Osteocyte (in vitro differentiated cells): ENCODE measurements at regions not wholly inside any gene's neighbourhood (a gene's known extent, or its start where the extent isn't known, plus 50 kb on each side); places are given as distances from the start of the nearest gene placed in this dataset.
"Not testable (repeated sequence)": the region's sequence is repeated elsewhere in the genome, so short reads cannot be mapped to it uniquely, and the experiment has no call there.

Source experiments
- DNase-seq: peaks from one replicate; pipeline ENCODE4 v3.0.0; 2021; ENCODE audit warnings: mixed read lengths; ENCODE audit not compliant: unreplicated experiment; ENCODE audit errors: extremely low spot score
- H3K27ac Mint-ChIP-seq: one replicate; pipeline ENCODE4 v1.8.0; 2021; ENCODE audit warnings: mild to moderate bottlenecking, mixed read lengths; ENCODE audit not compliant: unreplicated experiment
- H3K27me3 Mint-ChIP-seq: one replicate; pipeline ENCODE4 v1.8.0; 2021; ENCODE audit warnings: mixed read lengths; ENCODE audit not compliant: unreplicated experiment
- H3K36me3 Mint-ChIP-seq: one replicate; pipeline ENCODE4 v1.8.0; 2021; ENCODE audit warnings: mixed read lengths; ENCODE audit not compliant: unreplicated experiment
- H3K4me1 Mint-ChIP-seq: one replicate; pipeline ENCODE4 v1.8.0; 2021; ENCODE audit warnings: mixed read lengths; ENCODE audit not compliant: unreplicated experiment
- H3K4me3 Mint-ChIP-seq: one replicate; pipeline ENCODE4 v1.8.0; 2021; ENCODE audit warnings: mild to moderate bottlenecking, moderate library complexity, mixed read lengths; ENCODE audit not compliant: unreplicated experiment
- H3K9me3 Mint-ChIP-seq: one replicate; pipeline ENCODE4 v1.8.0; 2021; ENCODE audit warnings: mixed read lengths; ENCODE audit not compliant: unreplicated experiment
- TF ChIP-seq, protein P1 (sequence below): fragments of 200-600 bp; sonication (generic); IDR thresholded peaks from 2 replicates; pipeline ENCODE4 v1.5.0; 2021; ENCODE audit warnings: antibody characterized with exemption, mild to moderate bottlenecking, moderate library complexity

DNA sequence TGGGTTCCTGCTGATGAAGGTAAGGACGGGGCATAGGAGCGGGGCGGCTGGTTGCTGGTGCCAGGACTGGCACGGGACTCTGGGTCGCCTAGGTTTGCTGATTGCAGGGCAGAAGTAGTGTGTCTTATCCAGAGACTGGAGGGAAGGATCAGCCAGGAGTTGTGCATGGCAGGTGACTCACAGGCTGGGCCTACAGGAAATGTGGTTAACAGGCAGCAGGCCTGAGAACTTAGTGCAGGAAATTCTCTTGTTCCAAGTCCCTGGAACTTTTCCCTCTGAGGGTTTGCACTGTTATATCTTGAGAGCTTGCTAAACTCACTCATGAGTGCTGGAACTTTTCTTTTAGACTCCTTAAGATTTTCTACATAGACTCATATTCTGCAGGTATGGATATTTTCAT is 95.1 kb downstream of the ANXA2R start:
- TF ChIP-seq, protein P1, sequence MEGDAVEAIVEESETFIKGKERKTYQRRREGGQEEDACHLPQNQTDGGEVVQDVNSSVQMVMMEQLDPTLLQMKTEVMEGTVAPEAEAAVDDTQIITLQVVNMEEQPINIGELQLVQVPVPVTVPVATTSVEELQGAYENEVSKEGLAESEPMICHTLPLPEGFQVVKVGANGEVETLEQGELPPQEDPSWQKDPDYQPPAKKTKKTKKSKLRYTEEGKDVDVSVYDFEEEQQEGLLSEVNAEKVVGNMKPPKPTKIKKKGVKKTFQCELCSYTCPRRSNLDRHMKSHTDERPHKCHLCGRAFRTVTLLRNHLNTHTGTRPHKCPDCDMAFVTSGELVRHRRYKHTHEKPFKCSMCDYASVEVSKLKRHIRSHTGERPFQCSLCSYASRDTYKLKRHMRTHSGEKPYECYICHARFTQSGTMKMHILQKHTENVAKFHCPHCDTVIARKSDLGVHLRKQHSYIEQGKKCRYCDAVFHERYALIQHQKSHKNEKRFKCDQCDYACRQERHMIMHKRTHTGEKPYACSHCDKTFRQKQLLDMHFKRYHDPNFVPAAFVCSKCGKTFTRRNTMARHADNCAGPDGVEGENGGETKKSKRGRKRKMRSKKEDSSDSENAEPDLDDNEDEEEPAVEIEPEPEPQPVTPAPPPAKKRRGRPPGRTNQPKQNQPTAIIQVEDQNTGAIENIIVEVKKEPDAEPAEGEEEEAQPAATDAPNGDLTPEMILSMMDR = no peak
- H3K4me3 Mint-ChIP-seq = no peak overlapping the region
- H3K36me3 Mint-ChIP-seq = peaks cover 2% of the 10 kb centered on the region
- no peaks in the 10 kb centered on the region for H3K9me3 Mint-ChIP-seq
- DNase-seq = no peak
- peaks cover 23% of the 10 kb centered on the region for H3K4me1 Mint-ChIP-seq
- H3K27me3 Mint-ChIP-seq = no peaks in the 10 kb centered on the region
- peak overlapping the region; percentile 57 for H3K27ac Mint-ChIP-seq

DNA sequence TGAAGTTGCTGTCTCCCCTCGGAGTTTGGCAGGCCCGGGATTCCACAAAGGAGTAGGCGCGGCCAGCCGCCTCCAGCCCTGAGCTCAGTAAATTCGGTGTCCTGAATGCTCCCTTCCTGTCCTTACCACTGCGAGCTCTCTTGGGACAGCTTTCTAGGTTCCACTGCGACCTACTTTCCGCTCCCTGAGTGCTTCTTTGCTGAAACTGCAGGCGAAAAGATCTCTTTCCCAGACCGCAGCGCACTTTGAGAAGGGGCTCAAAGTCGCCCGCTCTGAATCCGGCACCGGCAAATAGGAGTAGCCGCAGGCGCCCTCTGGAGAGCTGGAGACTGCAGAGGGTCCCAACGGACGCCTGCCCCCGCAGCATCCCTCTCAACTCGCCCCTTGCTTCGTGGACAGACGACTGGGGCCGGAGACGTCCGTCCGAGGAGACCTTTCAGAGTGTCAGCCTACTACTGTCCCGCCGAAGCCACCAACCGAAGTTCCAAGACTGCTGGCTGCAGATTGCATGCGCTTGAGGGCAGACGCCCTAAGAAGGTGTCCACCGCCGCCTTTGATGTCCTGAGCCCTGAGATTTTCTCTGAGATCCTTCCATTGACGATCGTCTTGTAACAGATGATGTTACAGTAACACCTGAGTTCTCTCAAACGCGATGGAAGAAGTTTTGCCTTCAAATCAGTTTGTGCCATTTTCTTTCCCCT is 96.0 kb downstream of the ANXA2R start:
- TF ChIP-seq, protein P1 = no peak
- no peak overlapping the region for H3K4me3 Mint-ChIP-seq
- no peak for DNase-seq
- H3K27me3 Mint-ChIP-seq = no peaks in the 10 kb centered on the region
- no peak overlapping the region for H3K27ac Mint-ChIP-seq
- peaks cover 1% of the 10 kb centered on the region for H3K36me3 Mint-ChIP-seq
- peaks cover 19% of the 10 kb centered on the region for H3K4me1 Mint-ChIP-seq
- no peaks in the 10 kb centered on the region for H3K9me3 Mint-ChIP-seq

DNA sequence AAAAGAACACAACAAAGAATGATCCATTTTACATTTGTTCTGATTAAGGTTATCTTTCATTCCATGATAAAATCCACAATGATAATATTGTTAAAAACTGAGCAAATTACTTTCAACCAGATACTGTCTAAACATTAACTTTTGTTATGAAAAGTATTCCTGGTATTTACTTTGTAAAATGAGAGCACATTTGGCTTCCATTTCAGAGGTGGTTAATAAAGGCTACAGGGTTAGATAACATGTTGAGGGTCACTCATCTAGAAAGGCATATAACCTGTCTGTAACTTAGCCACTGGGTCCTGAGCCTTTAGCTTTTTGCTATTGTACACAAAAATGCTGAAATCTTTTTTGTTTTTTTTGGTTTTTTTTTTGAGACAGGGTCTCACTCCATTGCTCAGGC is 99.3 kb downstream of the ANXA2R start:
- Mint-ChIP-seq H3K36me3 (no peaks in the 10 kb centered on the region), H3K4me3 (no peak overlapping the region), H3K27ac (no peak overlapping the region), H3K9me3 (no peaks in the 10 kb centered on the region), H3K4me1 (peaks cover 11% of the 10 kb centered on the region), H3K27me3 (no peaks in the 10 kb centered on the region)
- DNase-seq = no peak
- TF ChIP-seq, protein P1 = no peak

DNA sequence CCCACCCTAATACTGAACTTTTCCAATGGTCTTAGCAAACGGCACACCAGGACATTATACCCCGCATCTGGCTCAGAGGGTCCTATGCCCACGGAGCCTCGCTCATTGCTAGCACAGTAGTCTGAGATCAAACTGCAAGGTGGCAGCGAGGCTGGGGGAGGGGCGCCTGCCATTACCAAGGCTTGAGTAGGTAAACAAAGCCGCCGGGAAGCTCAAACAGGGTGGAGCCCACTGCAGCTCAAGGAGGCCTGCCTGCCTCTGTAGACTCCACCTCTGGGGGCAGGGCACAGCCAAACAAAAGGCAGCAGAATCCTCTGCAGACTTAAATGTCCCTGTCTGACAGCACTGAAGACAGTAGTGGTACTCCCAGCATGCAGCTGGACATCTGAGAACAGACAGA is 108.1 kb downstream of the ANXA2R start:
- Mint-ChIP-seq H3K9me3 (peaks cover 24% of the 10 kb centered on the region), H3K27me3 (peaks cover 20% of the 10 kb centered on the region)
- not testable (repeated sequence) for H3K4me3 Mint-ChIP-seq, H3K36me3 Mint-ChIP-seq, H3K27ac Mint-ChIP-seq, H3K4me1 Mint-ChIP-seq, DNase-seq

DNA sequence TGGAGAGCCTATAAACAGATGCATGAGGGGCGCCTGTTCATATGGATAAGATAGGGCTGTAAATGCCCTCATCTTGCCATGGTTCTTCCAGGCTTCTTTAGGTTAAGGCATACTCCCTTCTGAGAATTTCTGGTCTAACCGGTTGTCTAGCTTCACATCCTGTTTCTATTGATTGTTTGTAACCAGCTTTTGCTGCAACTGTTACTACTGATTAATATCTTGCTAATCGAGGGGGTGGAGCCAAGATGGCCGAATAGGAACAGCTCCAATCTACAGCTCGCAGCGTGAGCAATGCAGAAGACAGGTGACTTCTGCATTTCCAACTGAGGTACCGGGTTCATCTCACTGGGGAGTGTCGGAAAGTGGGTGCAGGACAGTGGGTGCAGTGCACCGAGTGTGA is 108.7 kb downstream of the ANXA2R start:
- not testable (repeated sequence) for H3K4me3 Mint-ChIP-seq
- H3K9me3 Mint-ChIP-seq = peaks cover 24% of the 10 kb centered on the region

DNA sequence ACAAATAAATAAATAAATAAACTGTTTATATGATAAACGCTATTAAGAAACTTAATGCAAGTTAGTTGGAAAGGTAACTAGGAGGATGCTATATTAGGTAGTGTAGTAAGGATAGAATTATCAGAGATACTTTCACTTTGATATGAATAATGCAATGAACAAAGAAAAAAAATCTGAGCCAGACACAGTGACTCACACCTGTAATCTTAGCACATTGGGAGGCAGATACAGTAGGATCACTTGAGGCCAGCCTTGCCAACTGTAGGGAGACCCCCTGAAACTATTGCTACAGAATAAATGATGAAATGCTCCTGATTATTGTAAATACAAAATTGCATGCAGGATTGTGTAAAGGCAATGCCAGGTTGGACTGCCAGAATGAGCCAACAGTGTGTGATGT is 109.2 kb downstream of the ANXA2R start:
- H3K36me3 Mint-ChIP-seq = no peaks in the 10 kb centered on the region
- peaks cover 20% of the 10 kb centered on the region for H3K27me3 Mint-ChIP-seq
- H3K27ac Mint-ChIP-seq = no peak overlapping the region
- peaks cover 24% of the 10 kb centered on the region for H3K9me3 Mint-ChIP-seq
- TF ChIP-seq, protein P1 = no peak
- H3K4me3 Mint-ChIP-seq = no peak overlapping the region
- H3K4me1 Mint-ChIP-seq = no peaks in the 10 kb centered on the region
- no peak for DNase-seq

More for the DNA sequence above, 108.7 kb downstream of the ANXA2R start:
- H3K27ac Mint-ChIP-seq, H3K36me3 Mint-ChIP-seq, DNase-seq, H3K4me1 Mint-ChIP-seq: not testable (repeated sequence)
- H3K27me3 Mint-ChIP-seq = peaks cover 20% of the 10 kb centered on the region
